ENCODE measurements at regions not wholly inside any gene's neighbourhood (a gene's known extent, or its start where the extent isn't known, plus 50 kb on each side); places are given as distances from the start of the nearest gene placed in this dataset.

- 91% methylated on average over 1 of the region's 1 CpG for WGBS (ENCODE audit: insufficient coverage)
- no peaks in the 10 kb centered on the region for H4K20me1 ChIP-seq (ENCODE audit: control insufficient read depth, insufficient read depth, low read length, poor library complexity, severe bottlenecking)
- no peaks in the 10 kb centered on the region for H3K27me3 ChIP-seq (replicated peaks in 1 of 4; ENCODE audit: control extremely low read depth in 1 of 4, control insufficient read depth in 3 of 4, insufficient read depth in 4 of 4, low read length in 3 of 4)
- H3K4me3 ChIP-seq (ENCODE audit: control extremely low read depth in 1 of 5, extremely low read depth in 1 of 5, insufficient read depth in 1 of 5, low read depth in 2 of 5, low read length in 4 of 5) = no peak overlapping the region
- H3K27ac ChIP-seq (ENCODE audit: low read length in 2 of 2) = no peak overlapping the region
- CTCF ChIA-PET = no interaction called here
- TF ChIP-seq CTCF (IDR thresholded peaks at IDR 0.05) = no peak
- no peak for TF ChIP-seq EZH2 (IDR thresholded peaks at IDR 0.05; ENCODE audit: borderline replicate concordance, insufficient read depth, low read depth, low read length, poor library complexity, severe bottlenecking)
- peaks cover 5 to 17% of the 10 kb centered on the region in 2 donors for H3K4me1 ChIP-seq (ENCODE audit: control insufficient read depth in 2 of 2, insufficient read depth in 2 of 2, low read length in 2 of 2)
- H3K4me2 ChIP-seq (replicated peaks; ENCODE audit: low read depth, low read length, poor library complexity, severe bottlenecking) = no peak overlapping the region
- ATAC-seq (ENCODE audit: low read depth) (no peak), DNase-seq (no peak)
- H3K79me2 ChIP-seq (ENCODE audit: control insufficient read depth, insufficient read depth, low read length) = no peaks in the 10 kb centered on the region
- no peak overlapping the region for H3K4me3 Mint-ChIP-seq
- intact Hi-C loops (cut with micrococcal nuclease) = no loop called here
- no peak overlapping the region for H3K9ac ChIP-seq (ENCODE audit: low read length)
- H3K27ac Mint-ChIP-seq = no peak overlapping the region
- no peaks in the 10 kb centered on the region for H3K36me3 ChIP-seq (replicated peaks in 1 of 2; ENCODE audit: control extremely low read depth in 1 of 2, control insufficient read depth in 1 of 2, extremely low read depth in 1 of 2, insufficient read depth in 2 of 2, low read length in 1 of 2)
- no peaks in the 10 kb centered on the region for H3K9me3 Mint-ChIP-seq (ENCODE audit: insufficient read depth)
- POLR2A ChIA-PET = no interaction called here
- H3K9me3 ChIP-seq (ENCODE audit: control extremely low read depth in 1 of 3, control insufficient read depth in 2 of 3, insufficient read depth in 1 of 3, low read length in 2 of 3) = peaks cover 0 to 22% (median 13%) of the 10 kb centered on the region in 3 donors
- peaks cover 6% of the 10 kb centered on the region for H3K27me3 Mint-ChIP-seq
- peaks cover 14% of the 10 kb centered on the region for H3K4me1 Mint-ChIP-seq
- no peak overlapping the region for H2AFZ ChIP-seq (ENCODE audit: insufficient read depth, low read depth, low read length, poor library complexity, severe bottlenecking)
Observed at GRCh38 chr13:52922961-52923360, 74.5 kb upstream of the PCDH8 start.

GRCh38 chr13:52921194-52921593 is 72.8 kb upstream of the PCDH8 start:
- H3K9me3 ChIP-seq (ENCODE audit: control extremely low read depth in 1 of 3, control insufficient read depth in 2 of 3, insufficient read depth in 1 of 3, low read length in 2 of 3) = peaks cover 0 to 22% (median 13%) of the 10 kb centered on the region in 3 donors
- H3K9ac ChIP-seq (ENCODE audit: low read length) = no peak overlapping the region
- Mint-ChIP-seq H3K27ac (peak overlapping the region; percentile 77), H3K4me1 (peaks cover 14% of the 10 kb centered on the region), H3K27me3 (peaks cover 4% of the 10 kb centered on the region), H3K9me3 (ENCODE audit: insufficient read depth) (no peaks in the 10 kb centered on the region), H3K4me3 (no peak overlapping the region)
- no peak overlapping the region for H3K4me3 ChIP-seq (ENCODE audit: control extremely low read depth in 1 of 5, extremely low read depth in 1 of 5, insufficient read depth in 1 of 5, low read depth in 2 of 5, low read length in 4 of 5)
- H3K79me2 ChIP-seq (ENCODE audit: control insufficient read depth, insufficient read depth, low read length) = no peaks in the 10 kb centered on the region
- WGBS (ENCODE audit: insufficient coverage) = 0% methylated on average over 1 of the region's 3 CpGs
- POLR2A ChIA-PET = no interaction called here
- DNase-seq = peak; percentile 79
- H2AFZ ChIP-seq (ENCODE audit: insufficient read depth, low read depth, low read length, poor library complexity, severe bottlenecking) = no peak overlapping the region
- peaks cover 5 to 17% of the 10 kb centered on the region in 2 donors for H3K4me1 ChIP-seq (ENCODE audit: control insufficient read depth in 2 of 2, insufficient read depth in 2 of 2, low read length in 2 of 2)
- no peak overlapping the region for H3K4me2 ChIP-seq (replicated peaks; ENCODE audit: low read depth, low read length, poor library complexity, severe bottlenecking)
- no peaks in the 10 kb centered on the region for H4K20me1 ChIP-seq (ENCODE audit: control insufficient read depth, insufficient read depth, low read length, poor library complexity, severe bottlenecking)
- CTCF ChIA-PET = interaction anchor here (0.8 to 1.1 kb wide), 3 partner anchors 15 to 47 kb away, joined by 3 to 6 read pairs (median 3); no protein-coding TSS in a partner anchor
- intact Hi-C loops (cut with micrococcal nuclease) = loop anchor here (1.0 kb wide), 1 partner anchor 11 kb away; no protein-coding TSS in a partner anchor
- peak overlapping the region; percentile 62 for H3K27ac ChIP-seq (ENCODE audit: low read length in 2 of 2)
- H3K36me3 ChIP-seq (replicated peaks in 1 of 2; ENCODE audit: control extremely low read depth in 1 of 2, control insufficient read depth in 1 of 2, extremely low read depth in 1 of 2, insufficient read depth in 2 of 2, low read length in 1 of 2) = no peaks in the 10 kb centered on the region
- H3K27me3 ChIP-seq (replicated peaks in 1 of 4; ENCODE audit: control extremely low read depth in 1 of 4, control insufficient read depth in 3 of 4, insufficient read depth in 4 of 4, low read length in 3 of 4) = no peaks in the 10 kb centered on the region
- peak; percentile 88 for ATAC-seq (ENCODE audit: low read depth)
- TF ChIP-seq CTCF (IDR thresholded peaks at IDR 0.05) (no peak), EZH2 (IDR thresholded peaks at IDR 0.05; ENCODE audit: borderline replicate concordance, insufficient read depth, low read depth, low read length, poor library complexity, severe bottlenecking) (no peak)
